K562 (cell line): ENCODE measurements at regions not wholly inside any gene's neighbourhood (a gene's known extent, or its start where the extent isn't known, plus 50 kb on each side); places are given as distances from the start of the nearest gene placed in this dataset.

Source experiments
- CHD4 ChIP-seq: fragments of 200-600 bp; sonication (generic); IDR thresholded peaks from 3 replicates; pipeline ENCODE4 v1.6.1; 2012; ENCODE audit warnings: low read depth, mild to moderate bottlenecking, mixed read lengths, low read length, inconsistent platforms; ENCODE audit not compliant: insufficient read depth, insufficient replicate concordance, poor library complexity, severe bottlenecking
- ESRRB ChIP-seq: fragments of 250-450 bp; sonication (Bioruptor Pico); IDR thresholded peaks from 2 replicates; pipeline ENCODE4 v1.5.0; 2020; ENCODE audit warnings: mild to moderate bottlenecking, moderate library complexity, borderline replicate concordance
- FOS ChIP-seq: IDR thresholded peaks from 3 replicates; pipeline ENCODE4 v1.6.1; 2011; ENCODE audit not compliant: insufficient read length; ENCODE audit errors: extremely low read depth
- NFYB ChIP-seq: IDR thresholded peaks from 2 replicates; pipeline ENCODE4 v1.6.1; 2011; ENCODE audit warnings: mild to moderate bottlenecking, moderate library complexity; ENCODE audit not compliant: insufficient read length; ENCODE audit errors: extremely low read depth
- POLR2B ChIP-seq: fragments of 450-650 bp; IDR thresholded peaks from 2 replicates; pipeline ENCODE4 v1.6.1; 2018; ENCODE audit warnings: low read depth; ENCODE audit not compliant: partially characterized antibody
- TCF3 ChIP-seq: sonication (generic); formaldehyde crosslinking; IDR thresholded peaks from 2 replicates; pipeline ENCODE4 v1.4.0; 2020; ENCODE audit warnings: mild to moderate bottlenecking, missing genetic modification reagents
- ZBTB40 ChIP-seq, 2 experiments: fragments of 450-650 bp in 1 of 2; sonication (generic) in 1 of 2; formaldehyde crosslinking in 1 of 2; IDR thresholded peaks; 2 replicates each; pipeline versions ENCODE4 v1.7.1 to v1.9.0; 2016 to 2022; ENCODE audit warnings: inconsistent platforms in 1 of 2, mild to moderate bottlenecking in 1 of 2, missing genetic modification reagents in 1 of 2
- ZNF133 ChIP-seq: fragments of 250-450 bp; sonication (Bioruptor Pico); IDR thresholded peaks from 2 replicates; pipeline ENCODE4 v1.4.0; 2020; ENCODE audit warnings: mild to moderate bottlenecking
- ZNF140 ChIP-seq: fragments of 250-450 bp; sonication (Bioruptor Pico); IDR thresholded peaks from 2 replicates; pipeline ENCODE4 v1.8.0; 2021; ENCODE audit warnings: moderate library complexity, mild to moderate bottlenecking, inconsistent platforms
- ZNF277 ChIP-seq: fragments of 250-450 bp; sonication (Bioruptor Pico); IDR thresholded peaks from 2 replicates; pipeline ENCODE4 v1.8.0; 2022; ENCODE audit warnings: inconsistent platforms, mild to moderate bottlenecking, moderate library complexity, borderline replicate concordance
- ZNF695 ChIP-seq: fragments of 450-650 bp; formaldehyde crosslinking; IDR thresholded peaks from 2 replicates; pipeline ENCODE4 v1.4.0; 2020; ENCODE audit warnings: mild to moderate bottlenecking, moderate library complexity

- TF ChIP-seq CHD4 (no peak), ZNF277 (CRISPR knock-in tag) (no peak), ZNF133 (CRISPR knock-in tag) (no peak), TCF3 (CRISPR knock-in tag) (no peak), FOS (no peak), ESRRB (CRISPR knock-in tag) (no peak), ZBTB40 (IDR thresholded peaks at IDR 0.05) (no peak), ZBTB40 (CRISPR knock-in tag; IDR thresholded peaks at IDR 0.05) (no peak), ZNF140 (CRISPR knock-in tag) (no peak), ZNF695 (CRISPR knock-in tag) (no peak), POLR2B (no peak), NFYB (no peak)
Measured at GRCh38 chrX:10900585-10901289, 210.4 kb upstream of the HCCS start (continued).
